ENCODE measurements at regions not wholly inside any gene's neighbourhood (a gene's known extent, or its start where the extent isn't known, plus 50 kb on each side); places are given as distances from the start of the nearest gene placed in this dataset.

DNA sequence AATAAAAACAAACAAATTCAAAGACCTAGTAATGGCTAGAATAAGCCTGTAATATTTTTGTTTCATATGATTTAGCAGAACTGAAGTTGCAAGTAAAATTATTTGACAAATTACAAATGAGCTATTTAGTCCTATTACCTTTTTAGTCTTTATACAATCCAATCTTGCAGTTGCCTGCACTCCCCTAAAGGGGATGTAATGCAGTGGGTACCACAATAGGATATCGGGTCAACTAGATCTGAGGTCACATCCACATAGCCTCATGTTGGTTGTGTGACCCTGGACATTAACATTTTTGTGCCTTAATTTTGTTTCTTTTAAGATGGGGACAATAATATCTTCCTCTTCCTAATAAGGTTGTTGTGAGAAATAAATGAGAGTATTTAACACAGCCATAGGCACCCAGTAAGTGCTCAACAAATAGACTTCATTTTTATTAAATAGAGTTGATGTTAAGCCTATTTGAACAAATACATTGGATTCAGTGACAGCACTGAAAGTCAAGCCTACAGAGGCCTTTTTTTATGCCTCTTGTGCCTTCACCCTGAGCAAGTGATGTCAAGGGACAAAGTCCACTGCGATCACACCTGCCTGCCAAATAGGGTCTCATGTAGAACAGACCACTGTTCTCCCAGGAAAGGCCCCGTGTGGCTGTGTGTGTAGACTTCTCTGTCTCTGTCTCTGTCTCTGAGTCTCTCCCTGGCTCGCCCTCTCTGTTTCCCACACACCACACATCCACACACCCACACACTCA is 124.8 kb downstream of the EVX1 start:
- DNase-seq: no peak

DNA sequence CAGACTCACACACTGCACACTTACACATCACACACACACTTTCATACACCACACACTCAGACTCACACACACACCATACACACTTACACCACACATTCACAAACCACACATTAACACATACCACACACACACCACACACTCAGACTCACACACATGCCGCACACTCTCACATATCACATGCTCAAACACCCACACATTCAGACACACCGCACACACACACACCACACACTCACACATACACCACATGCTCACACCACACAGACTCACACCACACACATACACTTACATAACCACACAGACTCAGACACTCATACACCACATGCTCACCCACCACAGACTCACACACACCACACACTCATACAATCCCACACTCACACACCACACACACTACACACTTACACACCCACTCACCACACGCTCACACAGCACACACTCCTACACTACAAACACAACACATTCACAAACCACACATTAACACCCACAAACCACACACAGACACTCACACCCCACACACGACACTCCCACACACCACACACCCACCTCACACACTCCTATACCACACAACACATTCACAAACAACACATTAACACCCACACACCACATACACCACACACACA is 125.4 kb downstream of the EVX1 start:
- DNase-seq: no peak

DNA sequence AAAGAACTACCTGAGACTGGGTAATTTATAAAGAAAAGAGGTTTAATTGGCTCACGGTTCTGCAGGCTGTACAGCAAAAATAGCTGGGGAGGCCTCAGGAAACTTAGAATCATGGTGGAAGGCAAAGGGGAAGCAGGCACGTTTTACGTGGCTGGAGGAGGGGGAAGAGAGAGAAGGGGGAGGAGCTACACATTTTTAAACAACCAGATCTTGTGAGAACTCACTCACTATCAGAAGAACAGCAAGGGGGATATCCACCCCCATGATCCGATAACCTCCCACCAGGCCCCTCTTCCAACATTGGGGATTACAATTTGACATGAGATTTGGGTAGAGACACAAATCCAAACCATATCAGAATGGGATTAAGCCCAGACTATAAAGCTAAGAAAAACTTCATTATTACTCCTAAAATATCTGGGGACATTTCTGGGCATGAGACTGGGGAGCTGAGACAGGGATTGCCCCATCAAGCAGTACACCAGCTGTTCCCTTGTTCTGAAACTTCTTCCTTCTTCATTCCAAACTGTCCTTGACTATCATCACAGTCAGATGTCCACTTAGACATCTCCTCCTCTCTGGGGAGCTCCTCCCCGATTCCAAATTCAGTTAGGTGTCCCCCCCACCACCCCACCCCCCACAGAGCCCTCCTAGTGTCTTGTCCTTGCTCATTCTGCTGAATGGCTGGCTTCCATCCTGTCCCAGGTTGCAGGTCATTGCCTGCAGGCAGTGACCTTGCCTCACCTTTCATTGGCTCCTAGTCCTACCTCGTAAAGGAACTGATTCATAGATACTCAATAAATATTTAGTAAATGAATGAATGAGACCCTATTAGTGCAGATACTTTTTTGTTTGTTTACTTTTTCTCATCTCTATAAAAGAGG is 132.6 kb downstream of the EVX1 start:
- no peak for DNase-seq

DNA sequence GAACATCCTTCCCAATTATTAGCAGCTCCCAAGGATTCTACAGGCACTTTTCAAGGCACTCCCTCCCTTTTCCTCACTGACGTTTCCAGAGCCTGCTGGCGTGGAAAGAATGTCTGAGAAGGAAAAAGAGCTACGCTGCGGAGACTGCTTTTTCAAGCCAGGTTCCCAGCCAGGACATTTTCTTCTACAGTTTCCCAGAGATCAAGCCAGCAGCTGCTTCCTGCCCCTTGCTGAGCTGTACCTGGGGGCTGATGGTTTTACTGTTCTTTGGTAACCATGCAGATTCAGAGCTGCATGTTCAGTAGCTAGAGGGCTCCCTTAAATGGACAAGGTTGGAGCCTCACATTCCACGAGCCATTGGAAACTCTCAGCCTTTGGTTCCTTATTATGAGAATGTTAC is 133.4 kb downstream of the EVX1 start:
- no peak for DNase-seq

DNA sequence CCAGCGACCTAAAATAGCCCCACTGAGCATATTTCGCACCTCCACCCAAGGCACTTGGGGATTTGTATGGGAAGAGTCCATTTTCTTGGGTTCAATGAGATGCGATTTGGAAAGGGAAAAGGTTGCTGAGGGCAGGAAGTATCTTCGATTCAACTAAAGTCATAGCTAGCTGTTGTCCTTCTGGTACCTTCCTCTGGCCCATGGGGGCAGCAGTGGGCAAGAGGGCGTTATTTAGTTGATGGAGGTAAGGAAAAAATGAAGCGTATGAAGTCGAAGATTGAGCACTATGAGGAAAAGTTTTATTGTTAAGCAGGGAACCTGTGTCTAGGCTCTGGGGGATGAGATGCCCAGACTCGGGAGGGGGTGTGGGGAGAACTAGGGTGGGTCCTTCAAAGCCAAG is 135.4 kb downstream of the EVX1 start:
- no peak for DNase-seq

DNA sequence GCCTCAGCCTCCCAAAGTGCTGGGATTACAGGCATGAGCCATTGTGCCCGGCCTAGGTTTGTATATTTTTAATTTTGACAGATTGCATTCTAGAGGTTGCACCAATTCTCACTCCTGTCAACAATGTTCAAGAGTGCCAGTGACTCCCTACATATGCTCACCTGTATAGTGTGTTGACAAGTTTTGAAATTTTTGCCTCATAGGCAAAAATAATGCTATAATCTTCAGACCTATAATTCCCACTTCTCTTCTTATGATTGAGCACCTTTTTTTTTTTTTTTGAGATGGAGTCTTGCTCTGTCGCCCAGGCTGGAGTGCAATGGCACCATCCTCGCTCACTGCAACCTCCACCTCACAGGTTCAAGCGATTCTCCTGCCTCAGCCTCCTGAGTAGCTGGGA is 139.7 kb downstream of the EVX1 start:
- DNase-seq: no peak

DNA sequence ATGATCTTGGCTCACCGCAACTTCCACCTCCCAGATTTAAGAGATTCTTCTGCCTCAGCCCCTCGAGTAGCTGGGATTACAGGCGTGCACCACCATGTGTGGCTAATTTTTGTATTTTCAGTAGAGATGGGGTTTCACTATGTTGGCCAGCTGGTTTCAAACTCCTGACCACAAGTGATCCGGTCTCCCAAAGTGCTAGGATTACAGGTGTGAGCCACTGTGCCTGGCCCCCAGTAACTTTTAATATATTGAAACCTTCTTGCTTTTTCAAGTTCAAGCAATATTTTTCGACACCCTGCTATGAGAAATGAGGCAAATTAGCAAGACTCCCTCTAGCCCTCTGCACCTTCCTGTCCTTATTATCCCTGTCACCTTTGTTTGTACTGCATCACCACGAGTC is 144.0 kb downstream of the EVX1 start:
- DNase-seq: no peak

DNA sequence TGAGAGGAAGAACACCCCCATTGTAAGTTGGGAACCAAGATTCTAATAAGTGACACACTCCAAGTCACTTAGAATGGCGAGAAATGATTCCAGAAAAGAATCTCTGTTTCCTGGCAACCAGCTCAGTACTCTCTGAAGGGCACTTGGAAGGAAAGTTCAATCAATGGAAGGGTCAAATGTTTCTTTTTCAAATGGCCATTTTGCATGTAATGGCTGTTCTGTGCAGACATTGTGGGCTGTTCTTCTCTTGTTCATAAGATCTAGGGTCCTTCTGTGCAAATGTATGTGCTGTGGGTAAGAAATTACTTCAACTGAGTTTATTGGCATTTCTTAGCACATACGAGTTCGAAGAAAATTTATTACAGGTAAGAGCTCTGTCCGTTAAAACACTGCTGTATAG is 145.3 kb downstream of the EVX1 start:
- no peak for DNase-seq

DNA sequence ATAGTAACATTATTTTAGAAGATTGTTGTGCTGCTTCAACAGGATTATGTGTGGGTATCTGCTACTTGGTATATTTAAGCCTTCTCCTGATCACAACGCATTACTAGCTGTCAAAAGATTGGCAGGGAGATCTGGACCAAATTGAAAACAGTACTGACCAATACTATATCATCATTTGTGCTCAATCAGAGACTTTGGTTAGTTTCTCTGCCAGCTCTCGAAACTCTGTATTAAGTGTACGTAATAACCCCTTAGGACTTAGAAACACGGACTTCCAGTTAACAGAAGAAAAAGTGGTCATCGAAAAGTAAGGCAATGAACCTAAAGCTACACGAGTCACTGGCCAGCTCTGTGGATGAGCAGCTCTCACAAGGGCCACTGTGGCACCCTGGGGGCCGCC is 146.0 kb downstream of the EVX1 start:
- no peak for DNase-seq

DNA sequence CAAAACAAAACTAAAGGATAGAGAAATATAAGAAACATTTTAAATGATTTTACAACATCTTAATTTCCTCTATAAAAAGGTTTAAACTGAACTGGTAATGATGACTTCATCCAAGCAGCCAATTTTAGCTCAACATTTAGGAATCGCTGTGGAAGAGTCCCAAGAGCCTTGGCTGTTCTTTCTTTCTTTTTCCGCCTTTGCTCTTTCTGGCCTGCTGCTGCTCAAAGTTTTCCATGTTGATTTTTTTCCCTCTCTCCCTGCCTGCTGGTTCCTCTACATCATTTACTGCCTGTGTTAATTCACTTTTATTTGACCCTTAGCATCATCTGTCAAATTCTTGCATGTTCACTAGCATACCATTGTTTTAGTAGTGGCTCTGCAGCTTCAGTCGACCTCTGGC is 146.9 kb downstream of the EVX1 start:
- DNase-seq: no peak

DNA sequence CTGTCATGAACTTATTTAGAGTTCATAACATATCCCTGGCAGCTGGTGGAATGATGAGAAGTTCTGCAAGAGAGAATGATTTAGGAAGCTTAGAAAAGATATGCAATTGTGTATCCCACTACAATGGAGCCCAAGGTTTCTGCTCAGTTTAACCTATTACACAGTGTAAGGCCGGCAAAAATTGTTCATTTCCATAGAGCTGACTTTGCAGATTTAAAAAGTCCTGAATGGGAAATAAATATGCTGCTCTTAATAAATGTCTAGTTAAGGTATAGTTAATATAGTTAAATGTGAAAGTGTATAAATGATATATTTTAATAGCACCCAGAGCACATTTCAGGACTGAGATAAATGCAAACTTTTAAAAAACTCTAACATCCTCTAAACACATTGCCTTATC is 149.9 kb downstream of the EVX1 start:
- no peak for DNase-seq

DNA sequence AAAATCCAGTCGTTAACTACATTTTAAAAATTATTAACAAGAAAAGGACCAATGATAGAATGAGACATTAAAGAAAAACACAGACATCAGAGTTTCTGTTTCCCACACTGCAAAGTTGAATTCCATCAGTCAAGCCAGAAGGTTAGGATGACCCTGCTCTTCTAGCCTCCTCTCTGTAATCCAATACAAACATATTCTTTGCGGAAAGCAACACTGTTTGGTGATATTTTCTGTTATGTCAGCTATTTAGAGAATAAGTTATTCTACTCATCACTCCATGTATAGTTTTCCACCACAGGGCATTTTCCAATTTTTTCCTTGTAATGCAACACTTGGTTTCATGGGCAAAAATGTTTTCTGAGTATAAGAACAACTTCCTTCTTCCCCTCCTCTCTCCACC is 152.3 kb downstream of the EVX1 start:
- no peak for DNase-seq

DNA sequence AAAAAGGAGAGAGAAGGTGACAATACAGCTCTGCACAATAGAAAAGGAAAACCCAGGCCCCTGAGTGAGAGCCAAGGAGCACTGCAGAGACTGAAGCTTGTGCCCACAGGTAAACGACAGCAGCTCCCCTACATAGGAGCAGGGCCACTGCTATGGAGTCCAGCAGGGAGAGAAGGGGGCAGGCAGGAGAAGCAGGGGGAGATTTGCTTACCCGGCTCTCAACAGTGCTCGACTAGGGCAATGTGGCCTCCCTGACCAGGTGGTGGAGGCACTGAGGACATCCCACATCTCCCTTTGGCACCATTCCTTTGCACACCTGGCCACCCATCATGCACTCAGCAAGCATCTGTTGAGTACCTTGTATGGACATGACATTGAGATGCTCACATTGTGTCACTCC is 153.0 kb downstream of the EVX1 start:
- DNase-seq: no peak

DNA sequence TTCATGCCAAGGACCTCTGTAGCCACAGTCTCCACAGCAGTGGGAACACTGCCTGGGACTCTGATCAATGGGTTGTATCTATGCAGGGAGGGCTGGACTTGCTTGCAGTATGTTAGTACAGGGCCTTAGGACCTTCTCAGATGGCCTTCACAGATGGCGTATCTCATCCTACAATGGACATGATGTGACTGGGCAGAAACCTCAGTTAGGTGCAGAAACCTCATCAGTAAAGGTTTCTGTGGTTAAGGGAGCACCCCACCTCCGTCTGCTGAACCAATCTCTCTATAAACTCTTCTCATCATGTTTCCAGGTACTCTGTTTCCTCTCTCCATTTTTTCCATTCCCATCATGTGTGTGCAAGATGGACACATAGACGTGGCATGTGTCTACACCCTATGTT is 154.9 kb downstream of the EVX1 start:
- no peak for DNase-seq

DNA sequence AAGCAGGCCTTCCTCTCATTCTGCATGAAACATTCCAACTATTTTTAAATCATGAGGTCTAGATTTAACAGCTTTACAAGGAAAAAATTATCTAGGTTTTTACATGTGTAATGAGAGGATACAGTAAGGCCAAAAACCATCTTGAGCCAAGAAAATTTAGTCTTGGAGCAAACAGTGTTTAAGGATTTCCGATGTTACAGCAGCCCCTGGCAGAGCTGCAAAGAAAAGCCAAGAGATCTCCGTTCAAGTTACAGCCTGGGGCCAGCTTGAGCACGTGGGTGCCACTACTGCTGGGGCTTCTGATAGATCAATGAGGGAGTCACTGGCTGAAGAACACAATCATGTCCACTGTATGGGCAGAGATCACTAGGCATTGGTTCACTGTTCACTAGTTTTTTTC is 156.2 kb downstream of the EVX1 start:
- DNase-seq: no peak

DNA sequence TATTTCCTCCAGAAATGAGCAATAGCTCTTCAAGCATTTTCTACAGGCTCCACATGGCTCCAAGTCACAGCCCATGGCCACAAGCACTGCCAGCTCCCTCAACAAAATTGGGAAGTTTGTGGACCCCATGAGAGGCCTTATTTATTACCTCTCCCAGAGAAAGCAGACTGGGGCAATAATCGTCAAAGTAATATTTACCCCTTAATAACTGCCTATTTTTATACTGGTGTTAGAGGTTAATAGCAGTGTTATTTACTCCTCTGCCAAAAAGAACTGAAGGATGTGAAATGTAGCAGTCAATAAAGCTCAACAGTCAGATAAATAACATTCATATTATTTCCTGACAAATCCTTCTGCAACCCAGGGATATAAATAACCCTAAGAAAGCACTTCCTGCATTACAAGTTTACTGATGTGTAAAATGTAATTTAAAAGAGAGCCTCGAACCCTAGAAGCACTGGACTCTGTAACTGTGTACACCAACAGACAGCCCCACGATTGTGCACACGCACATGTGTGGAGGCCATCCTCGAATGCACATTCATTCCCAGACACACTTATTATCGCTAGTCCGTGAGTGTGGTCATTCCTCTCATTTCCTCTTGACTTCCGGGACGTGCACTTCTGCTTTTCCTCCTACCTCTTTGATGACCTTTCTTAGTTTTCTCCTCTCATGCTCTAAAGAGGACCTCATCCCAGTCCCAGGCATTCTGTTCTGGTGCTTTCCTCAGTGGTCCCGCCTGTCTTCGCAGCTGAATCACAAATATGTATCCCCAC is 157.4 kb downstream of the EVX1 start:
- no peak for DNase-seq

DNA sequence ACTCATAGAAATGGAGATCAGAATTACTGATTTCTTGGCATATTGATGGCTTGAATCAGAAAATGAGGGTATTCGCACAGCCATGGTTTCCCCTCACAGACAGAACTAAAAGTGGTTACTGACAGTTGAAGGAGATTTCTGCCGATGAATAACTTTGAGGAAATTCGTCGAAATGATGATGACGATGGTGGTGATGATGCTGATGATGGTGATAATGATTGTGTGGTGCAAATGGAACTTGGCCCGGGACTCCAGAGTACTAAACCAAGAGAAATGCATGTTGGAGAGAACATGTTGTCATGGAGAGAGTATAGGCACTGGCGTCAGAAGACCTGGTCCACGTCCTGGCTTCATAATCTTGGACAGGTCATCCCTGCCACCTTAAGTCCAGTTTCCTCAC is 163.2 kb downstream of the EVX1 start:
- no peak for DNase-seq

DNA sequence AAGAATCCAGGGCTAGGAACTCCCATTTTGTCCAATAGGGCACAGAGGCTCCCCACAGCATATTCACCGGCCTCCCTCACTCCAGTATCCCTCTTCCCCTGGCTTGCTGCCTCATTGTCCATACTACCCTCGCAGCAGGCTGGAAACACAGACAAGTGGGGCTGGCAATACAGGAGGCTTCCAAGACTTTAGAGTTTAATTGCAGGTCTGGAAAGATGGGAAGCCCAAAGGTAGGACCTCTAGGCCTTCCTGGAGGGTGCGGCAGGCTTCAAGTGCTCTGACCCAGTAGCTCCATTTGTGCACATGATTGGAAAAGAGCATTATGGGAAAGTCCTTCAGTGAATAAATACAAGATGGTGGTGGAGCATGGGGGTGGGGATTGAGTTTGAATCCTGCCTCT is 166.7 kb downstream of the EVX1 start:
- no peak for DNase-seq

DNA sequence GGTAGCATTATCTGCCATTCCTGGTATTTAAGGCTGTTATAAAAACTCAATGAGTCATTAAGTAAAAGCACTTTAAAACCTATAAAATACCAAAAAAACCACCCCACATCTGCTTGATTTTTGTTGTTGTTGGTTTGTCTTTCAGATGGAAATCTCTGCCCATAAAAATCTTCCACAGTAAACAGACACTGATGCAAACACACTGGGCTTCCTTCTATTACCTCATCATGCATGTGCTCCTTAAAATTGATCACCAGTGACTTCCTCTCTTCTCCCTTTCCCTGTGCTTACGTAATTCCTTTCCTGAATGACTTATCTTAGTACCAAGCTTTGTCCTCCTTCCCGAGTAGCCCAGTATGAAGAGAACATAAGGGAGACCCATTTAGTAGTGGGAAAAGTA is 167.2 kb downstream of the EVX1 start:
- peak; percentile 37 for DNase-seq

DNA sequence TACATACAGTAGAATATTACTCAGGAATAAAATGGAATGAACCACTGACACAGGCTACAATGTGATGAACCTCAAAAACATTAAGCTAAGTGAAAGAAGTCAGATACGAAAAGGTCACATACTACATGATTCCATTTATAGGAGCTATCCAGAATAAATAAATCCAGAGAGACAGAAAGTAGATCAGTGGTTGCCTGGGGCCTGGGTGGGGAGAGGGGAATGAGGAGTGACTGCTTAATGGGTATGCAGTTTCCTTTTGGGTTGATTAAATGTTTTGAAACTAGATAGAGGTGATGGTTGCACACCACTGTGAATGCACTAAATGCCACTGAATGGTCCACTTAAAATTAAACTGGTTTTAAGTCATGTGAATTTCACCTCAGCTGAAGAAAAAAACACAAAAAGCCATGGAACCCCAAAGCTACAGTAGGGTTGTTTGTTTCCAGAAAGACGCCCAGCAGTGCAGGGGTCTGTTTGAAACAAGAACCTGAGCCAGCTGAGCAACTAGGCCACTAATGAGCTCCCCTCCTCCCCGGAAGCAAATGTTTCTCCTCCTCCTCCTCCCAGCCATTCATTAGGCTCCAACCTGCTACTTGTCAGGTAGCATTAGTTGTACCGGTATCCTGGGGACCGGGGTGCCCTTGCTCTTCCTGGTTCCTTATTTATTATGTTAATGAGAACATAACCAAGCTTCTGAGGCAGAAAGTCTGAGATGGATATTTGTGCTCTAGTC is 168.4 kb downstream of the EVX1 start:
- no peak for DNase-seq

DNA sequence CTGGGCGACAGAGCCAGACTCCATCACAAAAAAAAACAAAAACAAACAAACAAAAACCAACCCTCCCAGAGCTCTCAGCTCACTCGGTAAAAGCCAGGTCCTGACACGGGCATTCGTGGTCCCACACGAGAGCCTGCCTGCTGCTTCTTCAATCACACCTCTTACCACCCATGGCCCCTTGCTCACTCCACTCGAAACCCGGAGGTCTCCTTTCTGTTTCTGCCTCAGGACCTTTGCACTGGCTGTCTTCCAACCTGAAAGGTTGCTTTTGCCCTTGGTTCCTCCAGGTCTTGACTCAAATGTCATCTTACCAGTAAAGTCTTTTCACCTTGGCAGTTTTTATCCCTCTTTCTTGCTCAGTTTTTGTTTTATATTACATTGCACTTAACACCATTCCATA is 169.6 kb downstream of the EVX1 start:
- no peak for DNase-seq

DNA sequence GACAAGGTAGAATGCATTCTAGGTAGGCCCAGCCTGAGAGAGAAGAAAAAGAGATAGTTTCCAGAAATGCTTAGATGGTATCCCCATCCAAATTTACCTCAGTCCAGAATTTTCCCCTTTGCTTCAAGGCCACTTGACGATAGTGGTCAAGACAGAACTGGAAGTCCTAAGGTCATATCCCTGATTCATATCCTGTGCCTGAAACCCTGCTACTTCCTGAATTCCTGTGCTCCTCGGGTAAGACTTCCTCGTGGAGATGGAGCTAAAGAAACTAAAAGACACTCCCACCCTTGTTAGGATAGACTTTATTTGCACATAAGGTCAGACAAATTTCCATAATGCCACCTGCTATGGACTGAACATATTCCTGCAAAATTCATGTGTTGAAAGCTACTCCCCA is 175.9 kb downstream of the EVX1 start:
- DNase-seq: no peak
